NCI-H2196 (cell line): ENCODE measurements at regions not wholly inside any gene's neighbourhood (a gene's known extent, or its start where the extent isn't known, plus 50 kb on each side); places are given as distances from the start of the nearest gene placed in this dataset.
"Not testable (repeated sequence)": the region's sequence is repeated elsewhere in the genome, so short reads cannot be mapped to it uniquely, and the experiment has no call there.

Source experiments
- DNase-seq: peaks from one replicate; lab custom pipeline; 2025; ENCODE audit not compliant: unreplicated experiment; lab: John Stamatoyannopoulos, UW

DNA sequence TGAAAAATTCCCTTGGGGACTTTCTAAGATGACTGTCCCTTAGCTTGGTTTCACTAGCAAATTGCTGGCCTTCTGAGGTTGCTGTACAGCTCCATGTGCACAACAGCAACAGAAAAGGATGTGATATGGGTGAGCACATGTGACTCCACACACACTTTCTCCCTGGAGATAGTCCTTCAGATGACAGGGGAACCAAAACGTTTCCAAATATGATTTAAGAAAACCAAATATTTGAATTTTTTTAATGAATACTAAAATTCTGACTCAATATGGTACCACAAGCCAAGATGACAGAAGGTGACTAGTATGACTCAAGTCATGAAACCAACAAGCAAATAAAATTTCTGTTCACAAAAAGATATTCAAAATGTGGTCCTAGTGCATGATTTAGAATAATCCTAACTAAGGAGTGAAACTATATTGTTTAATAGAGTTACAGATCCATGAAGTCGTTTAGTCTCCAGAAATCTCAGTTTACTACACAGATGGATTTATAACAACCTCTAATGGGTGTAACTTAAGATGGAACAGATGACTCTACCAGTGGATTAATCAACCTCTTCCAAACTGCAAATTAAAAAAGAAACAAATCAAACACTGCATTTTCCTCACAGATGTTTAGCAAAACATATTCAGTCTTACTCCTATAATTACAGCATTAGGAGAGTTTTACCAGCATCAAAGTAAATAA is 144.8 kb upstream of the PIK3R1 start:
- DNase-seq = no peak

DNA sequence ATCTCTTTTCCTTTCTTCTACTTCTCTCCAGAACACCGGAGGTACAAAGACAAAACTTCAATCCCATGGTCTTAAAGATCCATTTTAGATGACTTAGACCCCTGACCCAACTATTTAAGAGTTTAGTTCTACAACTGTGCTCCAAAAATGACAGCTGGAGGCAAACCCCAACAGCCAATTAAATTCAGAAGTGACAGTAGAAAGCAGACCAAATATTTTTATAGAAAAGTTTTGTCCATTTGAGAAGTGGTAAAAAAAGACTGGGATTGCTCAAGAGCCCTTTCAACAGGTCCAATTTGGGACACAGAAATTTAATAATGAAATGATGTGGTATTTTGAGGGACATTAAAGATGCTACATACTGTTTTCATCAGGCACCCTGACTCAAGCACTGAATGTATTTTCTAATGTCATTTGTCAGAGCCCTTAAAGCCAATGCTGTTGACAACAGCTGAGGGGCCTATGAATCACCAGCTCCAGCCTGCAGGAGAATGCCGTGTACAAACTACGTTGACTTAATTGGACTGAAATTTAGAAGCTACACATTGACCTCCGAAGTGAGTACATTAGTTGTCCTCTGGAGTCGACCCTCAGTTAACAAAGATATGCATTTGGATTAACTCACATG is 147.5 kb upstream of the PIK3R1 start:
- DNase-seq = no peak

DNA sequence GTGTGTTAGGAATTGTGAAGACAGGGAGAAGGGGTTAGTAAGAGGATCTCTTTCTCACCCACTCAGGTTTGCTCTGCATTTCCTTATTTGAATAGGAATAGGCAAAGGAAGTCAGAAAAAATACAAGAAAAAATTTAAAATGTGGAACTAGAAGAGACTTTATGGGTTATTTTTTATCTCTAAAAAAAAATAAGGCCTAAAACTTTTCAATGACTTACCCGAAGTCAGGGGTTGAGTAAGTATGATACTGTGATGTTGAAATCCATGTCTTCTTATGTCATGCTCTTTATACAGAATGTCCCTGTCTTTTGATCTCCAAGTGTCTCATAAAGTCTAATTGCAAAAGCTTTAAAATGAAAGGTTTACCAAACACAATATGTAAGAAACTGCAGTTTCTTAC is 148.3 kb upstream of the PIK3R1 start:
- no peak for DNase-seq

DNA sequence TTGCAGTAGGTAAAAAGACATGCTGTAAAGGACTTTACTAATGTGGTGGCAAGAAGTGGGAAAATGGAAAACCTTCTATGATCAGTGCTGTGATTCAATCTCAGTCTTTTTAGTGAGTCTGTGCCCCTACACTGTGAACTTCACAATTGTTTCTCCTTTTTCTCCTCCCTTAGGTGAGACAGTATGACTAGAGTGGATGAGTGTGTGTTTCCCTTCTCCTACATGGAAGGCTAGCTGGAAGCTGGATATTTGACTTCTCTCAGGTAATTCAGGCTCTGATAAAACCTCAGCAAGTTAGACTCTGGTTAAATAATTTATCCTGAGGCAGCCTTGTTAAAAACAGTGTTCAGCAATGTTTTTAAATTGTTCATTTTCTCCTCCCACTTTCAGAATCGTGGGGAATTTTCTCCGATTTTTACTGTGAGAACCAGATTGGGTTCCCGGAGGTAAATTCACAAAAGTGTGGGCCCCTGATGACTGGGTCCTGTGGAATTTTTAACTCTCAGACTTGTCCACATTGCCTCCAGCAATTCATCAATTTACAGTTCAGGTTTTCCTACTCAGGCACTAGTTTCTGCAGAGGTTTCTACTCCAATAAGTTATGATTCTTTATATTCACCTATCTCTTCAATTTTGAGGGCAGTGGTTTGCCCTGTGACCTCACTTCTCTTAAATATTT is 149.1 kb upstream of the PIK3R1 start:
- no peak for DNase-seq

DNA sequence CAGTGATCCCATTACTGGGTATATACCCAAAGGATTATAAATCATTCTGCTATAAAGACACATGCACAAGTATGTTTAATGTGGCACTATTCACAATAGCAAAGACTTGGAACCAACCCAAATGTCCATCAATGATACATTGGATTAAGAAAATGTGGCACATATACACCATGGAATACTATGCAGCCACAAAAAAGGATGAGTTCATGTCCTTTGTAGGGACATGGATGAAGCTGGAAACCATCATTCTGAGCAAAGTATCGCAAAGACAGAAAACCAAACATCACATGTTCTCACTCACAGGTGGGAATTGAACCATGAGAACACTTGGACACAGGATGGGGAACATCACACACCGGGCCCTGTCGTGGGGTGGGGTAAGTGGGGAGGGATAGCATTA is 150.2 kb upstream of the PIK3R1 start:
- DNase-seq = not testable (repeated sequence)

DNA sequence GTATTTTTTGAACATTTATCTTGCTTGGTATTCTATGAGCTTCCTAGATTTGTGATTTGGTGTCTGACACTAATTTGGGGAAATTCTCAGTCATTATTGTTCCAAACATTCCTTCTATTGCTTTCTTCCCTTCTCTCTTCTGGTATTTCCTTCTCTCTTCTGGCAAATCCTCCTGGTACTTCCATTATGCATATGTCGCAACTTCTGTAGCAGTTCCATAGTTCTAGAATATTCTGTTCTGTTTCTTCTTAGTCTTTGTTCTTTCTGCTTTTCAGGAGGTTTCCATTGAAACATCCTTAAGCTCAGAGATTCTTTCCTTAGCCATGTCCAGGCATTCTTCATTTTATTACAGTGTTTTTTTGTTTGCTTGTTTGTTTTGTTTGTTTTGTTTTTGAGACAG is 155.2 kb upstream of the PIK3R1 start:
- DNase-seq = no peak

DNA sequence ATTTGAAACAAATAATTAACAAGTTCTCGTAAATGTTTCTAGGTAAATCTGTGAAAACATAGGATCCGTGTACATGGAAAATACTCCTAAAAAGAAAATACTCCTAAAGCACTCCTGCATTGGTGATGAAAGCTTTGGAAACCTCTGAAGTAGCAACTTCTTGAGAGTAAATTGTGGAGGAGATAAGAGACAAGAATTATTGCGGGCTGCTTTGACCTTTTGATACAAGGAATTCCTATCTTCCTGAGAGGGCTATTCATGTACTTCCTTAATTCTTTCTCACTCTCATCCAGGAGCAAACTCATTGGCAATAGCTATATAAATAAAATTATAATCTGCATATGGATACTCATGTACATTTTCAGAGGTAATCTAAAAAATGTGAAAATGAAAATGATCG is 158.4 kb upstream of the PIK3R1 start:
- DNase-seq = no peak

DNA sequence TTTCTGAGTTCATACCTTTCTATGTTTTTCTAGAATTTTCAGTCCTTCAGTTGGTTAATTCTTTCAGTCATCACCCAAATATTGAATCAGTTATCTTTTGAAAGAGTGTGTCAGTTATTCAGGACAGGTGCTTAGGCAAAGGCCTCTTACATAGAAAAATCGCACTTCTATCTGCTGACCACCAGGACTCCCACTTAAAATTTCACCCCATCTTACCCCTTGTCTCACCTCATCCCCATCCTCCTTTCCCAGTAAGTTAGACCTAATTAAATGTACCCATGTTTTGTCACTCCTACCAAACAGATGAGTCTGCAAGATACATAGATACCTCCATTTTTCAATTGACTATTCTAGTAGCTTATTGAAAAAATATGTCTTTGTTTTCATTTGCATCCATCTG is 159.9 kb upstream of the PIK3R1 start:
- DNase-seq = no peak

DNA sequence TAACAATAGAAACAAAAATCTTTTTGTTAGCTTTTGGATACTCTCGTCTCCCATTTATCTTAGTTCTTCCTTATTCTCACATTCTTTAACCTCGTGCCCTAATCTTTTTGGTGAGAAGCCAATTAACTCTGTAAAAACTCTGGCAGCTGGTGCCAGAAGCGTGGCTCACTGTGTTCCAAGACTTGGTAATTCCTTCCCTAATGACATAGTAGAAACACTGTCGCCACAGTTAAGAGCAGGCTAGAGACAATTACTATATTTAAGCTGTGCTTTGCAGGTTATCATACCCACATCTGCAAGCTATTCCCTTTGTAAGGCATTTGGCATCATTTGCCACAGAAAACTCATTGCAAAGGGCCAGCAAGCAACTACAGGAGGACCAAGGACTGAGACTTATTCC is 160.9 kb upstream of the PIK3R1 start:
- no peak for DNase-seq

DNA sequence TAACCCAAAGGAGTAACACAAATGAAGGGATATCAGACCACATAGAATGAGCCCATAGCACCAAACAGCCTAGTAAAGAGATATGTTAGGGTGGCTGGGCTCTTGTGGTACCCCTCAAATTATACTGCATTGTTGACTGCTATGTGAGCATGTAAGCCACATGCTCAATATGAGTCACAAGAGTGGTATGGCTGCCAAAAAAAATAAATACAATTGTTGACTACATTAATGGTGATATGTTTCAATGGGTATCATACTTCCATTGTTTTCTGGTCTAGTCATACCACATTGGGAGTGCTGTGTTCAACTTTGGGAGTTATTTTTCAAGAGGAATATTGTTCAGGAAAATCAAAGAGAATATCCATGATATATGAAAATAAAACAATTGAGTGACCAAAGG is 162.4 kb upstream of the PIK3R1 start:
- DNase-seq = no peak

DNA sequence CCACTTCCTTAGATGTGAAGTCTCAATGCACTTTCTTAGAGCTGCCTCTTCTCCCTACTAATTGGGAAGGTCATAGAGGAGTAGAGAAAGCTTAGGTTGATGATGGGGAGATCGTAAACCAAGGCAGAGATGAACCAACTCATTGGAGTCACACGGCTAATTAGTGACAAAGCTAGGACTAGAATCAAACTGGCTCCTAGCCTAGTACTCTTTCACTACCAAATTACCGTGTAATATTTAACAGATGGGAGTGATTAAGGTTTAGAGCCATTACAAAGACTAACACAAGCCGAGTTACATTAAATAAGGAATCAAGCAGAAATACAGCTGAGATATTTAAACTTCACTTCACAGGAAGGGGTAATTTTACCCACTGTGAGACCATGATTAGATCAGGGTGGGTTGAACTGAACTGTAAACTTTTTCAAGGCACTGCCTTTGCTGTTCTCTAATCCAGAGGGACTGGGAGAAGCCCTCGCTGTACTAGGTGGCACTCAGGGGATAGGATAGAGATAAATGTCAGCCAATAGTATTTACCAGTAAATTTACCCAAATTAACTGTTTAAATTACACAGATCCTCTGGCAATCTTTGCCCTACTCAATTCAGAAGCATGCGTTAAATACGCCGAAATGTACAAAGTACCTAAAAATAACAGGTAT is 166.4 kb upstream of the PIK3R1 start:
- DNase-seq = no peak

DNA sequence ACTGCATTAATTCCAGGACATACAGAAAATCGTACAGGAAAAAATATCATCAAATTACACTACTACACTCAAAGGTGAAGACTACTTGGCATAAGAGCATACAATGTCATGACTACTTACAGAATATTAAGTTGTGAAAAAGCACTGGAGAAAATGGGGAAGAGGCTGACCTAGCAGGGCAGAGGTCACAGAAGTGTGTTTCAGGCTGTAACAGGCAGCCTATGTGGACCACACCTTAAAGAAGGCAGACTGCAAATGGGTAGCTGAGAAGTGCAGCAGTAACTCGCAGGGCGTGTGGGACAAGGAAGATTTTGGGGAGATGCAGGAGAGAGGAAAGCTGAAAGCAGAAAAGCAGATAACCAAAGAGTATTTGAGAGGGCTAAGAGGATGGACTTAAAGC is 167.0 kb upstream of the PIK3R1 start:
- DNase-seq = no peak

DNA sequence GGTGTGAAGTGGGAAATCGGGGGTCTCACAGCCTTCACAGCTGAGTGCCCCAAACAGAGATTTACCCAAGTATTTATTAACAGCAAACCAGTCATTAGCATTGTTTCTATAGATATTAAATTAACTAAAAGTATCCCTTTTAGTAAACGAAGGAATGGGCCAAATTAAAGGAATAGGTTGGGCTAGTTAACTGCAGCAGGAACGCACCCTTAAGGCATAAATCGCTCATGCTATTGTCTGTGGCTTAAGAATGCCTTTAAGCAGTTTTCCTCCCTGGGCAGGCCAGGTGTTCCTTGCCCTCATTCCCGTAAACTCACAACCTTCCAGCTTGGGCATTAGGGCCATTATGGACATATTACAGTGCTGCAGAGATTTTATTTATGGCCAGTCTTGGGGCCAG is 167.5 kb upstream of the PIK3R1 start:
- not testable (repeated sequence) for DNase-seq

DNA sequence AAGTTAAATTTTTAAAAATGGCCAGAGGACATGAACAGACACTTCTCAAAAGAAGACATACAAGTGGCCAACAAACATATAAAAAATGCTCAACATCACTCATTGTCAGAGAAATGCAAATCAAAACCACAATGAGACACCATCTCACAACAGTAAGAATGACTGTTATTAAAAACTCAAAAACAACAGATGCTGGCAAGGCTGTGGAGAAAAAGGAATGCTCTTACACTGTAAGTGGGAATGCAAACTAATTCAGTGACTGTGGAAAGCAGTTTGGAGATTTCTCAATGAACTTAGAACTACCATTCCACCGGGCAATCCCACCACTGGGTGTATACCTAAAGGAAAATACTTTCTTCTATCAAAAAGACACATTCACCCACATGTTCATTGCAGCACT is 168.5 kb upstream of the PIK3R1 start:
- no peak for DNase-seq

DNA sequence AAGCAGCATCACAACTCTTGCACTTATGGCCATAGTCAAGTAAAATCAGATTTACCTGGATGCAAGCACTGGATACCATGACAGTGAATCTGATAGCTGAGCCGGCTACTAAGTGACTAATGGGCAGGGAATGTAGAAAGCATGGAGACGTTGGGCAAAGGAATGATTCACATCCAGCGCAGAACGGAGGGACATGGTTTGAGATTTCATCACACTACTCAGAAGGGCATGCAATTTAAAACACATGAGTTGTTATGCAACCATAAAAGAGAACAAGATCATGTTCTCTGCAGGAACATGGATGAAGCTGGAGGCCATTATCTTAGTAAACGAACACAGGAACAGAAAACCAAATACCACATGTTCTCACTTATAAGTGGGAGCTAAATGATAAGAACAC is 169.1 kb upstream of the PIK3R1 start:
- DNase-seq = no peak

DNA sequence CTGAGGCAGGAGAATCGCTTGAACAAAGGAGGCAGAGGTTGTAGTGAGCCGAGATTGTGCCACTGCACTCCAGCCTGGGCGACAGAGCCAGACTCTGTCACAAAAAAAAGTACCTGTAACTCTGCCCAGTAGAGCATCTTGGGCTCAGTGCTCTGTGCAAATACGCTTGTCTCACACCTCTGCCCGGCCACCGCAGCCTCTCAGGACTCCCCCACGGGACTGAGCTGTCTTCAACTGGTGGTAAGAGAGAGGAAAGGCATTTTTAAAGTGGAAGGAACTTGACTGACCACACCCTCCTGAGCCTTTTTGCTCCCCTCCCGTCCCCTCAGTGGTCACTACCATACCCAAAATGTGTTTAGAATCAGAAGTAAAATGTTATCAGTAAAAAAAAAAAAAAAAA is 174.3 kb upstream of the PIK3R1 start:
- DNase-seq = no peak

DNA sequence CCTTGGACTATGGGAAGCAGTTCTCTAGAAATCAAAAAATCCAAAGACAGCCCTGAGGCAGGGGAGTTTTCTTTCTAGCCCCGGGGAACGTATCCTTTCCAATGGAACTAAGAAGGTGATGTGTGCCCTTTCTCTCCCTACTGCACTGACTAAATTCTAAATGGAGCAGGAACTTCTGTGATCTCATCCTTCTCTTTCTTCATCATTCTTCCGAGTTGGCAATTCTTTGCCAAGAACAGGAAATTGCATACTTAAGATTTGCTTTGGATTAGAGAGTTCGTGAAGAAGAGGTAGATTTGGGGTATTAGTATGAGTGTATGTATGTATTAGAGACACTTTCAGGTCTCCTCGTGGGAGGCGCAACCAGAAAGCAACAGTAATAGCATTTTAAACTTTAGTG is 178.0 kb upstream of the PIK3R1 start:
- no peak for DNase-seq

DNA sequence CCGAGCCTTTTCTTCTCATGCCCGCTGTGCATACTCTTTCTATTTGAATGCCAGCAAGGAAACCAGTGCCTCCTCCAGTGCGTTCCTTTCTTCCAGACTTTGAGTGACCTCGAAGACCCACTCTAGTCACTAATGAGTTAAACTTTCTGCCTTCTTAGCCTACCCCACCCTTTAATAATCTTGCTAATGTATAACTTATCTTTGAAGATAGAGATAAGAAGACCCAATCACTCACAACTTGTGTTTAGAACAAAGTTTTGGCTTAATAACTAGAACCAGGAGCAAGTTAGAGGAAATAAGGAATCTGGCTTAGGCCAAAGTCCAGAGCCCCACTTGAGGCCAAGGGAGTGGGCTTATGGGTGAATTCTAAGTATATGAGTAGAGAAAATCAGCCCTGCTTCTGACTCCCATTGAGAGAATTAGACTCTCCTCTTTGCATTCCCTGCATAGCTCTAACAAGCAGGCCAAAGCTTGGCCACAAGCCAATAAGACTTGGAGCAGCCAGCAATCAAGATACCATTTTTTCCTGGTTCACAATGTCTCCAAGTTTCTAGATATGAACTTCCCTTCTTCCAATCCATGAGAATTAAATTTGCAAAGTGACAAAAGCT is 181.5 kb upstream of the PIK3R1 start:
- no peak for DNase-seq

DNA sequence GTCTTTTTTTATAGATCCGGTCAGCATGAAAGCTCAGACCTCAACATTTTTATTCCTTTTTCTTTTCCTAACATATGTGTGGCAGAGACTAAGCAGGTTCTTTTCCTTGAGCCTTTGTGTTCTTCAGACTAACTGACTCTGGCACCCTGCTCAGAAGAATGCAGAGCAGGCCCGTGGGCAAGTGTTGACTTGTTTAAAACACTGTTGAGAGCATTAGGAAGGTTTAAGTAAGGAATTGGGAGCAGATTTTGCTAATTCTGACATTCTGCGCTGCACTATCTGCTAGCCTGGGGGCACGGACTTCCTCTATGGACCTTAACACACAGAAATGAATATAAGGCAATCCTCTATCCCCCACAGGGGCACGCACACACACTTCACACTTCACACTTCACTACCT is 182.5 kb upstream of the PIK3R1 start:
- DNase-seq = no peak

DNA sequence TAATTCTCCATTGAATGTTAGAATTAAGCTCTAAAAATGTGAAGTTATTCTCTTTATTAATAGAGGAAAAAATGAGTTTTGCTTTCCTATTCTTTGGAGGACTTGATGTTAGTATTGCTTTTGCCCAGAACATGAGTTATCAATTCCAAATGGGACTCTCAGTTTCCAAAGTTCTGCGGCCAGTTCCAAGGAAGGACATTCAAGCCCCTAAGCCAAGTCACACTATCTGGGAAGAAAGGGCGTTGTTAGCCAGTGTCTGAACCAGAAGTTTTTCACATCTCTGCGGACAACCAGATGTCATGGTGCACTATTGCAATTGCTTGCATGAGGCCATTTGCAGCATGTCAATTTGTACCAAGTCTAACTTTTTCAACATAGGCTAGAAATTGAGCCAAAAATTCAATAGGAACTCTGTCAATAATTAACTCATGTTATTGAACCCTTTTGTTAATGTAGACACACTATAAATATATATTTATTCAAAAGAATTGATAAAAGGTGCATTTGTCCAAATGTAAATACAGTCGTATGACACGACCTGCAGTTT is 183.3 kb upstream of the PIK3R1 start:
- DNase-seq = no peak

DNA sequence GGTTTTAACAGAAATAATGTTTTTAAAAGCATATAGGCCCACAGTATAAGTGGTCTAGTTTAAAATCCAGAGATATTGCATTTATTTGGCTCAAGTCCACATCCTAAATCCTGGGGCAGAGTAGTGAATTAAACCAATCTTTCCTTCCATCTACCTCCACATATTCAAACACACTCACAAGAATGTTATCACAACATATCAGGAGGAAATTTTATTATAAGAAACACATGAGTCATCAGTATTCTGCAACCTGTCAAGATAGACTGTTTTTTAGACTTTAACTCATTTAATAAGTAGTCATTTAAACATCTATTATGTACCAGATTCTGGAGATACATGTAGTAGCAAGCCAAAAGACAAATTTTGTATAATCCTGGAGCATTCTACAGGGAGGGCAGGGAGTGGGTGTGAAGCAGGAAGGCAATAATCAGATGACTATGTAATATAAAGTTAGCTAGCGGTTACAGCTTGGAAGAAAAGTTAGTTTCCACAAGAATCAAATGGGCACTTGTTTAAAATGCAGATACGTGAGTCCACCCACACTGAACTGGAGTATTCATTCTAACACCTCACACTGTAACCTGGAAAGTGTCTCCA is 187.3 kb upstream of the PIK3R1 start:
- no peak for DNase-seq
